ENCODE measurements at regions not wholly inside any gene's neighbourhood (a gene's known extent, or its start where the extent isn't known, plus 50 kb on each side); places are given as distances from the start of the nearest gene placed in this dataset.
"Not testable (repeated sequence)": the region's sequence is repeated elsewhere in the genome, so short reads cannot be mapped to it uniquely, and the experiment has no call there.

- DNase-seq (ENCODE audit: low spot score), result no peak
Observed at GRCh38 chr15:54841701-54842305, 354.9 kb downstream of the RSL24D1 start.

DNA sequence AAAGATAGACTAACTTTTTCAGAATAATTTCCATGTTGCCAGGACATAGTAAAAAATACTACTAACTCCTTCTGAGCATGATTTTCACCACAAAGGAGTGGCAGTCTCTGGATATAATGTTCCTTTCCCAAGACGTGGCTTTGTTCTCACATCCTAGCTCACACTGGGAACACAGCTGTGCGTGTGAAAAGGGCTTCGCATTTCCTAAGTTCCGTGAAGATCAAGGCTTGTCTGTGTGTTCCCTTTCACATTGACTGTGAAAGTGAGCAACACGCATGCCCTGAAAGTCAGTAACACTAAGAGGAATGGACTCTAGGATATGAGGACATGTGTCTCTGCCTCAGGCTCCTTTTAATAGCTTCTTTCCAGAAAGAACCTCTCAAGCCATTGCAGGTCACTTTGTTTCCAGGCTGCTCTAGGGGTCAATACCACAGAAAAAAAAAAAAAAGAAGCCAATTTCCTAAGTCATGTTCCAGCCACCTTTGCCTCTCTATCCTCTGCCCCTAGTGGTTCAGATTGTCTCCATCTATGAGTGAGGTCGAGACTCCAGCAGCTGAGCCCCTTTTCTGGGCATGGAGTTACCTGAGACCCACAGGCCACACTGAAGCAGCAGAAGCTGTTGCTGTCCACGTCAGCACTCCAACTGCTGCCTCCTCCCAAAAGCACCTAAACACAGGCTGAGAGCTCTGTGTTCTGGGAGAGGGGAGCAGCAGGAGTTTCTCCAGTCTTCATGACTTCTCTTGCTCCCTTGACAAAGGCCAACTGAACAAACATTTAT lies 355.9 kb downstream of the RSL24D1 start:
- no peak for DNase-seq (ENCODE audit: low spot score)

DNA sequence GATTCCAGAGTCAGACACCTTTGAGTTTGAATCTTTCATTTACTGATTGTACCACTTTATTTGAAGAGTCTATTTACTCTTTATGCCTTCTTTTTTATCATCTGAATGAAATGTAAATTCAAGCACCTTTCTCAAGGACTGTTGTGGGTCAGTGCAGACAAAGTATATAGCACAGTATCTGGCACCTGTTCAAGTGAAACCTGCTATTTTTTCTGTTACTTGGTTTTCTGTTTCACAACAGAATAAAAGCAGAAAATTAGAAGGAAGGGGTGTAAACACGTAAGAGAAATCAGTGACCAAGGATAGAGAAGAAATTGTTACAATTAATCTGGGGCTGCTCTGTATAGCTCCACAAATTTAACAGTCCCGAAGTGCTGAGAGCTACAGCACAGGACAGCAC lies 357.4 kb downstream of the RSL24D1 start:
- DNase-seq (ENCODE audit: low spot score), result no peak

DNA sequence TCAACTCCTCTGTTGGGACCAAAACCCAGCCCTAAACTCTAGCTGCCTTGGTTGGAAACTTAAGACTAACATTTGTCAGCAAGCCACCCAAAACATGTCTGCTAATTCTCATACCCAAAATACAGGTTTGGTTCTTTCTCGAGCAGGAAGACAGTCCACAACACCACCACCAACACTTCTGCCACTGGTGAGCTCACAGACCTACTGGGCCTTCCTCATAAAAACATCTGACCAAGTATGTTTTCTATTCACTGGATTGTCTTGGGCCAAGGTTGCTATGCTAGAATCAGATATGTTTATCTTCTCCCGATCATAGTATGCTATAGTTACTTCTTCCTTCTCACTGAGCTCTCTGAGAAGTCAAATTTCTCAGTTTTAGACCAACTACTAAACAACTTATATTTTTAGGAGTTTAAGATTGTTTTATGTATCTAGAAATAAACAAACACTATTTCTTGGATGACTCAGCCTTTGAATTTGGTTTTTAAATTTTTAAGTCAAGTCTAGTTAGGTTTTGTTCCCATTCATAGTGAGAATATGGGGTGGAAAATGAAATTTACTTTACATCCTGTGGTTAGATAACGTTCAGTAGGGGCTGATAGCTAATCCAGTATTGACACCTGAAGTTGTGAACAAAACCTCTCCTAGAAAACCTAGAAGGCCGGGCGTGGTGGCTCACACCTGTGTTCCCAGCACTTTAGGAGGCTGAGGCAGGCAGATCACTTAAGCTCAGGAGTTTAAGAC lies 360.5 kb downstream of the RSL24D1 start:
- no peak for DNase-seq (ENCODE audit: low spot score)

DNA sequence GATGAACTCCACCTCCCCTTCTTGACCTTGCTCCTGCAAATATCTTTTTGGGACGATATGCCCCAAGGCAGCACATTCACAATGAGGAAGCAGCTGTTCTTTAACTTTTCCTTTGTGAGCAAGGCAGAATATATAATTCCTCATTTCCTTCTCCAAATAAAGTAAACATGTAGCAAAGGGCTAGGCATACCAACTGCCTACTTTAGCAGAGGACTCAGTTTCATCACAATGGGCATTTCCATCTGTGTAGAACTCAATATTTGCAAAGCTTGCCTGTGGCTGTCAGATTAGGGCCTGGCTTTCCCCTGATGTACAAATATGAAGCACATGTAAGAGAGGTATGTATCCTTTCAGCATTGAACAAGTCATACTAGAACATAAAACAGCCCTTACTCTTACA lies 366.9 kb downstream of the RSL24D1 start:
- DNase-seq (ENCODE audit: low spot score), result no peak

DNA sequence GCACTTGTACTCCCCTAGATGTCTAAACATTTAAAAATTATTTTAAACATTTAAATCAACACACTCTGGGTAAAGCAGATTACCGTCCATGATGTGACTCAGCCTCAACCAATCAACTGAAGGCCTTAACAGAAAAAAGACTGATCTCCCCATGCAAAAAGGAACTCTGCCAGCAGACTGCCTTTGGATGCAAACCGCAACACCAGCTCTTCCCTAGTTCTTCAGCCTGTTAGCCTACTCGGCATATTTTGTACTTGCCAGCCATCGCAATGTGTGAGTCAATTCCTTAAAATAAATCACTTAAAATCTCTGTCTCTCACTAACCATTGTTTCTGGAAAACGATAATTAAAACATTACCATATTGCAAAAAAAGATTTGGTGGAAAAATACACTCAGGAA lies 375.9 kb downstream of the RSL24D1 start:
- no peak for DNase-seq (ENCODE audit: low spot score)

- DNase-seq (ENCODE audit: low spot score), result no peak
Observed at GRCh38 chr15:54820098-54820497, 376.6 kb downstream of the RSL24D1 start.

DNA sequence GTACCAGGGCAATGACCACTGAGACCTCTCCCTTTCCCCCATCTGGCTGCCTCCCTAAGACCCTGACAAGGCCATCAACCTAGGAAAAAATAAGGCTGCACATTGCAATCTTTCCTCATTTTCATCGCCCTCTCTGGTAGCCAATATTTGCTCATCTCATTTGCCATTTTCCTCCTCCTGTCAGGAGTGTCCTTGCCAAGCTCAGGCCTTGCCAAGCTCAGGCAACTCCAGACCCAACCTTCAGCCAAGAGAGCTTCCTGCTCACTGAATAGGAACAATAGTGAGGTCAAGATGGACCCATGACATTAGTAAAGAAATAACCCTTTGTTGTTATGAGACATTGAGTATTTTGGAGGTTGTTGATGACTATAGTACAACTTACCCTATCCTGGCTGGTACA lies 380.3 kb downstream of the RSL24D1 start:
- DNase-seq (ENCODE audit: low spot score), result no peak

DNA sequence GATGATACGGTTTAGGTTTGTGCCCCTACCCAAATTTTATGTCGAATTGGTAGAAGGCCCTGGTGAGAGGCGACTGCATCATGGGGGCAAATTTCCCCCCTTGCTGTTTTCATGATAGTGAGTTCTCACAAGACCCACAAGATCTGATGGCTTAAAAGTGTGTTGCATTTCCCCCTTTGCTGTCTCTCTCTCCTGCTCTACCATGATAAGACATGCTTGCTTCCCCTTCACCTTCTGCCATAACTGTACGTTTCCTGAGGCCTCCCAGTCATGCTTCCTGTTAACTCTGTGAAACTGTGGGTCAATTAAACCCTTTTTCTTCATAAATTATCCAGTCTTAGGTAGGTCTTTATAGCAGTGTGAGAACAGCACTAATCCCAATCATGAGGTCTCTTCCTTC lies 381.2 kb downstream of the RSL24D1 start:
- DNase-seq (ENCODE audit: low spot score), result no peak

GRCh38 chr15:54812383-54812782 lies 384.4 kb downstream of the RSL24D1 start:
- DNase-seq (ENCODE audit: low spot score), result no peak

DNA sequence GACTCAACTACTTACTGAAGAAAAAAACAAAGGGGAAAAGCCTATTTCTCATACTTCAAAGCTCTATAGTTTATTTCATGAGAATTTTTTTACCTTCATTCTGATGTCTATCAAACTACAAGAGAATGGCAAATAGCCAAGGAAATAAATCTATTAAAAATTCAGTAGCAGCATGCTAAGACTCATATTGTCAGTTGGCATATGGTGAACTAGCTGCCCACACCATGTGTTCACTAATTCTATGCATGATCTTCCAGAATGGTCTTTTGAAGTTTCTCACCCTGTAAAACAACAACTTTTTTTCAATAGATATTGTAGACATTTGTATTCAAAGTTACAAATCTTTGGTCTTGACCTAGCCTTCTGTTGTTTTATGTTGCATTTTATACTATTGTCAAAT lies 386.2 kb downstream of the RSL24D1 start:
- DNase-seq (ENCODE audit: low spot score), result no peak

GRCh38 chr15:54810031-54810430 lies 386.7 kb downstream of the RSL24D1 start:
- no peak for DNase-seq (ENCODE audit: low spot score)

- DNase-seq (ENCODE audit: low spot score), result no peak
Observed at GRCh38 chr15:54808321-54808720, 388.4 kb downstream of the RSL24D1 start.

DNA sequence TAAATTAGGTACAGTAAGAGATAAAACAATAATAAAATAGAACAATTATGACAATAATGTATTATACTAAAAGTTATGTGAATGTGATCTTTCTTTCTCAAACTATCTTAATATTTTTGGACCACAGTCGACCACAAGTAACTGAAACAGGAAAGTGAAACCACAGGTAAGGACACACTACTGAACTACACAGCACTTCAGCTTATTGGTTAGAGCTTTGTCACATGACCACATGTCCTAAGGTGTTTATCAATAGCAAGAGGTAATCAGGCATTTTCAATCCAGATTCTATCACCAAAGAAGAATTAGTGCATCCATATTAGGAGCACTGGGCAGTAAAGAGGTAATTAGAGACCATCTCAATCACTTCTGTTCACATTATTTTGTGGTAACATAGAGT lies 392.8 kb downstream of the RSL24D1 start:
- DNase-seq (ENCODE audit: low spot score), result no peak

DNA sequence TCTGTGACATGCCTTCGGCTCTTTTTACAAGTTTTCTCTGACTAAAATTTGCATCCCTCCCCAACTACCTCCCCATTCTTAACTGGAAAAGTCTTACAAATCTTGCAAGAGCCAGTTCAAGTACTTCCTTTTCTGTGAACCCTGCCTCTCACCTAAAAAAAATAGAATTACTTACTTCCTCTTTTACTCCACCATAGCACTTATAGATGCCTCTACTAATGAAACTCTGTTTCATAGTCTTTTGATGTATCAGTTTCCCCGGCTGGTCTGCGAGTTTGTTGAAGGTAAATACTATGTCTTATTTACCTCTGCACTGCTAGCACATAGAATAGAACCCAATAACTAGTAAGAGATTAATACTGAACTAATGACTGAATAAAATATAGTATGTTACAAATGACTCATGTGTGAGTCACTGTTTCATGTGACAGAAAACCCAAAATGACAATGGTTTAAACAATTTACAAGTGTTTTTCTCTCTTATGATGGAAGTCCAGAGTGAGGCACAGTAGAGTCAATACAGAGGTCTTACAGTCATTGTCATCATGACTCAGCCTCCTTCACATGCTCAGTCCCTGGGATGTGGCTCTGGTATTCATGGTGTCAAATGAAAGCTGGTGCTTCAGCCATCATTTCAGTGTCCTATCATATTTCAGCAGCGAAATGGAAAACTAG lies 393.5 kb downstream of the RSL24D1 start:
- no peak for DNase-seq (ENCODE audit: low spot score)

GRCh38 chr15:54792526-54792925 lies 404.2 kb downstream of the RSL24D1 start:
- no peak for DNase-seq (ENCODE audit: low spot score)

DNA sequence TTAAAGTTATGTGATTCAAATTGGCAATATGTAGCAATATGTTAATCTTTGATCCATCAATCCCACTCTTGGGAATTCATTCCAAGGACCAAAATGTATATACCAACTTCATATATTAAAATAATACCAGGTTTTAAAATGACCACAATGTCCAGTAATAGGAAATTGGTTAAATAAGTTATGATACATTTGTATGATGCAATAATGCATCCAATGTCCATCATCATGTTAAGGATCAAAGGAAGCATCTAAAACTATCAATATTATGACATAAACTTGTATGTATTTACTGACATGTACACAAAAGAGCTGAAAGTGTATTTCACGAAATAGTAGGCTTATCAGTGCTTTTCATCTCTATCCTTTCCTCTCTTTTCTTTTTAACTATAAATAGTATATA lies 406.0 kb downstream of the RSL24D1 start:
- DNase-seq (ENCODE audit: low spot score), result no peak

- no peak for DNase-seq (ENCODE audit: low spot score)
Observed at GRCh38 chr15:54789376-54789775, 407.4 kb downstream of the RSL24D1 start.

DNA sequence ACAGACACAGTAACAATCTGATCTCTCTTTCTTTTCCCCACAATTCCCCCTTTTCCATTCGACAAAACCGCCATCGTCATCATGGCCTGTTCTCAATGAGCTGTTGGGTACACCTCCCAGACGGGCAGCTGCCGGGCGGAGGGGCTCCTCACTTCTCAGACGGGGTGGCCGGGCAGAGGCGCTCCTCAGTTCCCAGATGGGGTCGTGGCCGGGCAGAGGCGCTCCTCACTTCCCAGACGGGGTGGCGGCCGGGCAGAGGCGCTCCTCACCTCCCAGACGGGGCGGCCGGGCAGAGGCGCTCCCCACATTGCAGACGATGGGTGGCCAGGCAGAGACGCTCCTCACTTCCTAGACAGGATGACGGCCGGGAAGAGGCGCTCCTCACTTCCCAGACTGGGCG lies 415.5 kb downstream of the RSL24D1 start:
- not testable (repeated sequence) for DNase-seq (ENCODE audit: low spot score)

DNA sequence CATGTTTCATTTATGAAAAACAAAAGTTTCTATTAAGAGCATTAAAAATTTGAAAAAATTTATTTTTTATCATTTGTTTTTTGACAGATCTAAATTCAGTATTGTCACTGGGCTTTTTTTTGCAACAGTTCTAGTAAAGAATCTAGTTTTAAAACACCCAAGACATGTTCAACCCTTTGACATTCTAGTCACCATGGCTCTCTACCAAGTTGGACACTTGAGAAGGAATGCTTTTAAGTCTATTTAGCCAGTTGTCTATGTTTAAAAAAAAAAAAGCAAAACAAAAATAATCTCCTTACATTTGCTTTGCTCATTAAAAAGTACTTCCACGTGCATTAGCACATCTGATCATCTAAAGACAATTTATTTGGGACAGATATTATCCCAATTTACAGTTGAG lies 417.5 kb downstream of the RSL24D1 start:
- DNase-seq (ENCODE audit: low spot score), result no peak

- DNase-seq (ENCODE audit: low spot score), result no peak
Observed at GRCh38 chr15:54776410-54776809, 420.3 kb downstream of the RSL24D1 start.

GRCh38 chr15:54772663-54773062 lies 424.1 kb downstream of the RSL24D1 start:
- no peak for DNase-seq (ENCODE audit: low spot score)

GRCh38 chr15:54749461-54749860 lies 447.3 kb downstream of the RSL24D1 start:
- DNase-seq (ENCODE audit: low spot score), result not testable (repeated sequence)
